SH-SY5Y (cell line): ENCODE measurements at regions not wholly inside any gene's neighbourhood (a gene's known extent, or its start where the extent isn't known, plus 50 kb on each side); places are given as distances from the start of the nearest gene placed in this dataset.

Experiments
- GATA2 ChIP-seq: IDR thresholded peaks from 2 replicates; pipeline ENCODE4 v1.6.1; 2011; ENCODE audit warnings: mild to moderate bottlenecking, low read depth, low read length
- GATA3 ChIP-seq: IDR thresholded peaks from 2 replicates; pipeline ENCODE4 v1.6.1; 2011; ENCODE audit warnings: low read depth, mild to moderate bottlenecking, low read length, moderate library complexity

- TF ChIP-seq GATA3 = no peak
- no peak for TF ChIP-seq GATA2
These were observed 499.9 kb upstream of the FZD8 start for GRCh38 chr10:36141856-36142560.
